HG03571 (cell line): ENCODE measurements at regions not wholly inside any gene's neighbourhood (a gene's known extent, or its start where the extent isn't known, plus 50 kb on each side); places are given as distances from the start of the nearest gene placed in this dataset.

Experiments used
- ATAC-seq: cut with Tn5 transposase; IDR thresholded peaks from one replicate; pipeline ENCODE4 v1.9.1; 2021; ENCODE audit not compliant: unreplicated experiment

DNA sequence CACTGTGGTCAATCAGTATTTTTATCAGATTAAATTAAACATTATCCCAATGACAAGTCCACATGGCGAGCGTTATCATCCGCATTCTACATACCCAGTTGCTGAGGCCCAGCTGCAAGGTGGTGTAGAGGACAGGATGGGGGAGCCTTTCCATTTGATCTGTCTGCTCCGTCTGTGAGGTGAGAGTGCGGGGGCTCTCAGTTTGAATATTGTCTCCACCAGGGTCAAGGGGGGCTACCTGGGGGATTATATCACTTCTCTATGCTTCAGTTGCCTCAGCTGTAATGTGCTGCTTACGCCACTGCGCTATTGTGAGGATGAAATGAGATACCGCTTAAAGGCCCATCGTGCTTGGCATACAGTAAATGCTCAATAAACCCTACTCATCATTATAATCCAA is 1106.0 kb downstream of the BCL11B start:
- no peak for ATAC-seq

DNA sequence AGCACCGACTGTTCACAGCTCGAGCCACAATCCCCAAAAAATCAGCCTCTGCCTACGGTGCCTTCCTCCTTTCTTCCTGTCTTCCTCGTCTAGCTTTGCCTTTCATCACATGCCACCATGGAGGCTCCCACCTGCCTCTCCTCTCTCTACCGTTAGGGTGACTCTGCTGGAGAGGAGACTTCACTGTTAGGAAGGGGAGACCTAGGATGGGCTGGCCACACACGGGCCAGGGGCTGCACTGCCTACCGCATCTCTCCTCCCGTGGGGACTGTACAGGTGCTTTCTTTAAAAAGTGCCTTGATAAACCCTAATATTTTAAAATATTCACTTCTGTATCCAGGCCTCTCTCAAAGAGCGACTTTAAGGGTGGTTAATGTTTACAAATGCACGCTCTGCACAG is 1104.7 kb downstream of the BCL11B start:
- no peak for ATAC-seq

DNA sequence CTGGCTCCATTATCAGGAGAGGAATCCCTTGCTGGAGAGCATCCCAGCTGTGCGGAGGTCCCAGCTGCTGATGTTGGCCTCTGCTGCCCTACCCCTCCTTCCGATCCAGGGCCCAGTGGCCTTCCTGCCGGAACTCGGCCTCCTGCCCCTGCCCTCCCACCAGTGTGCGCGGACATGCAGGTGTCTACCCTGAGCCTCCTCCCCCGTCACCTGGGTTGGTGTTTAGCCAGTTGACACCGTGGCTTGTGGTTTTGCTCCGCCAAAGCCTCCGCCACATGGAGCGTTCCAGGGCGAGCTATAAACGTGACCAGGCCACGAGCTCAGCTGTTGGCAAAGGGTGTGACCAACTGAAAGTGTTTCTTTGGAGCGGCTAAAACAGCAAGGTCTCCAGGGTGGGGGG is 1104.3 kb downstream of the BCL11B start:
- no peak for ATAC-seq

DNA sequence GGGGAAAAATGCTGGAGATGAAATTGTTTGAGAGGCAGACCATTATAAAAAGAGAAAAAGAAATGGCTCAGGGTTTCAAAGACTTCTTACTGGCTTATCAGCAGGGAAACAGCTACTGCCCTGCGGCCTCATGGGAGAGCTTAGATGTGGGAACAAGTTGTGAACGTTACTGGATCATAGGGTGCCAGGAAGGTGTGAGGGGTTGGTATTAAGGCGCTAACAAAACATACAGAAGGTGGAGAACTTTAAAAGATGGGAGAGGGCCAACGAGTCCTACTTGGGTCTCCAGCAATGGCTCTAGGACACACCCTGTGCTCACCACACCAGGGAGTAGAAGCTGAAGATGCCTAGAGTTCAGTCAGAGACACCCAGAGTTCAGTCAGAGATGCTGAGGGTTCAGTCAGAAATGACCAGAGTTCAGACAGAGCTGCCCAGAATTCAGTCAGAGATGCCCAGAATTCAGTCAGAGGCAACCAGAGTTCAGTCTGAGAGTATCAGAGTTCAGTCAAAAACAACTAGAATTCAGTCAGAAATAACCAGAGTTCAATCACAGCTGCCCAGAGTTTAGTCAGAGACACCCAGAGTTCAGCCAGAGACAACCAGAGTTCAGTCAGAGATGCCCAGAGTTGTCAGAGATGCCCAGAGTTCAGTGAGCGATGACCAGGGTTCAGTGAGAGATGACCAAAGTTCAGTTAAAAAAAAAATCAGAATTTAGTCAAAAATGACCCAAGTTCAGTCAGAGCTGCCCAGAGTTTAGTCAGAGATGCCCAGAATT is 1103.6 kb downstream of the BCL11B start:
- no peak for ATAC-seq

DNA sequence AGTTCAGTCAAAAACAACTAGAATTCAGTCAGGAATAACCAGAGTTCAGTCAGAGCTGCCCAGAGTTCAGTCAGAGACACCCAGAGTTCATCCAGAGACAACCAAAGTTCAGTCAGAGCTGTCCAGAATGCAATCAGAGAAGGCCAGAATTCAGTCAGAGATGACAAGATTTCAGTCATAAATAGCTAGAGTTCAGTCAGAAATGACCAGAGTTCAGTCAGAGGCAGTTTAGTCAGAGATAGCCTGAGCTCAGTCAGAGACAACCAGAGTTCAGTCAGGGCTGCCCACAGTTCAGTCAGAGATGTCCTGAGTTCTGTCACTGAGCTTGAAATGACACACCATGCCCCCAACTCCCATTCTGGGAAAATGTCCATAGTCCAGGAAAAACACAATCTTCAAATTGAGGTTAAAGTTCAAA is 1102.8 kb downstream of the BCL11B start:
- ATAC-seq: no peak

DNA sequence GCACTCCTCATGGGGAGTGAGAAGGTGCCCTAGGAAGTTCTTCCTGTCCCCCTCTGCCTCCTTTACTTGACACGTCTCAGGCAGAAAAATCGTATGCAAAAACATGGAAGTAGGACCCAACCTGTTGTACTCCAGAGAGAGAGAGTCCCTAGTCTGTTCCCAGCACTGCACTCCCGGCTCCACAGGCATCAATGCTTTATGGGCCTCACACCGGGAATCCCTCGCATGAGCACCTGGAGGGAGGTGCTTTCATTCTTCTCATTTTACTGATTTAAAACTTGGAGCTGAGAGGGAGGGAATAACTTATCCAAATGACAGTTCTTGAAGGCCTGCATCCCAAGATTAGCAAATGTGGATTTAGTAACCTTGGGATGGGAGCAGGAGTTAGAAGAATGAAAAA is 1101.4 kb downstream of the BCL11B start:
- no peak for ATAC-seq

DNA sequence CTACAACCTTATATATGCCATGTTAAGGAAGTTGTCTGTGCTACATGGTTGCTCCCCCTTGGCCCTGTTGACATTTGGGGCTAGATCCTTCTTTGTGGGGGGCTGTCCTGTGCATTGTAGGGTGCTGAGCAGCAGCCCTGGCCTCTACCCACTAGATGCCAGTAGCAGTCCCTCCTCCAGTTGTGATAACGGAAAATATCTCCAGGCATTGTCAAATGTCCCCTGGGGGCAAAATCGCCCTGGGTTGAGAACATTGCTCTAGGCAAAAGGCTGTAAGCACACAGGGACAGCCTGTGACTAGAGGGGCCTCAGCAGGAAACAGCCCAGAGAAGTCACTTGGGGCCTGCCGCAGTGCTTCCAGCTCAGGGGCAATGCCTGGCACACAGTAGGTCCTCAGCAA is 1100.3 kb downstream of the BCL11B start:
- no peak for ATAC-seq

DNA sequence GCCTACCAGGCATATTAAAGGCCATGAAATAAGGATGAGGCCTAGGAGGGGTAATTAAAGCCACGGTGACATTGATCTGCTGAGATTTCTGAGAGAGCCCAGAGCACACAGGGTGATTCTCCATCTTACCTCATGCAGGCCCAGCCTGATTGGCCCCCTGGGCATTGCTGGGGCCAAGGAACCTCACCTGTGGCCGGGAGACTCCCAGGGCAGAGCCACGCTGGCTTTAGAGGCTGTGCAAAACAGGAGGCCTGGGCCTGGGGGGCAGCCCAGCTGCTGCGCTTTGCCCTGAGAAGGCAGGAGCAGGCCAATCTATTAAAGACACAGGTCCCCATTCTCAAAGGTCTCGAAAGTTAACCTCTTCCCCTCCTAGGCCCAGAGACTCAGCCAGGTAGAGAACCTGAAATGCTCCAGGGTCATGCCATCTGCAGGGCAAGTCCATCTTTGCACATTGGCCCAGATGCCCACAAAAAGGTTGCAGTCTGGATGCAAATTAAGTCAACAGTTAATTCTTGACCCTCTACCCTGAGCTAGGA is 1099.7 kb downstream of the BCL11B start:
- ATAC-seq: no peak

DNA sequence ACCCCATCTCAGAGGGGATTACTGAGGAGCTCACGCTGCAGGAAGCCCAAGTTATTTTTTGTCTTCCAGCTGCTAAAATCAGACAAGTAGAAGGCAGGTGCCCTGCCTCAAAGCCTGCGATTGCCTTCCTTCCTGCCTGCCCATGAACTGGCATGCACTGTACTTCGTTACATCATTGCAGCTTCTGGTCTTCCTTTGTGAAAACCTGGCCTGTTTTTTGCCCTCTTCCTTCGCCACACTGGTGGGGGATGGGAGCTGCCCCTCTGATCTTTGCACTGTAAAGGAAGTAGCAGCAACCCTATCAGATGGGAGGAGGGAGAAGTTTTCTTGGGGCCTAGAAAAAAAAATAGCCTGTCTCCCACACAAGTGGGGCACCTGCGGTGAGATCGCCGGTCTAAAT is 1098.7 kb downstream of the BCL11B start:
- no peak for ATAC-seq

DNA sequence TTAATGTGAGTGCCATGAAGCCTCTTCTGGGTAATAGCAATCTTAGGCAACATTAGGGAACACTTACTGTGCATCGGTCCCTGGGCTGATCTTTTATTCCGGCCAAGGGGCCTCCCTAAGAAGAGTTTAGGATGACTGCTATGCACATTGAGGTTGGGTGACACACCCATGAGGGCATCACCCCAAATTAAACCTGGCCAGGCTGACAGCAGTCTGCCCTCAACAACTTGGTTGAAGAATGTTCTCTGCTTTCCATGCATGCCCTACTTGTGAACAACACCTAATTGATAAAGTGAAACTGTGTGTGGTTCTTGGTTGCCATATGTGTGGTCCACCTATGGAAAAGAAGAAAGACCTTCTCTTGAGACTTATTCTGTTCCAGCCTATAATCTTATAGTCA is 1098.0 kb downstream of the BCL11B start:
- ATAC-seq: no peak

DNA sequence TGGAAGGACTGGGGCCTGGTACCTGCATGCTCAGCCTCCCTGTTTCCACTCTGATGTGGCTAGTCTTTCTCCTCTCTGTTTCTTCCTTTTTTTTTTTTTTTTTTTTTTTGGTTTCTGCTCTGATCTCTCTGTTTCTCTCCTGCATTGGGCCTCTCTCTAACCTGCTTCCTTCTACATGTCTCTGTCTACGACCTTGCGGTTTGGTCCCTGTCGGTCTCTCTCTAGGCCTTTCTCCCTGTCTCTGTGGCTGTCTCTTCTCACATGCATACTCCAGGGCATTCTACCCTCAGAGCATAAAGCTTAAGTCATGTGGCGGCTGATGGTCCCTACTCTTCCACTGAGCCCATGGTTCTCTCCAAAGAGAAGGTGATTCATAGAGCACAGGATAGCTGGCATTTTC is 1096.6 kb downstream of the BCL11B start:
- ATAC-seq: no peak

DNA sequence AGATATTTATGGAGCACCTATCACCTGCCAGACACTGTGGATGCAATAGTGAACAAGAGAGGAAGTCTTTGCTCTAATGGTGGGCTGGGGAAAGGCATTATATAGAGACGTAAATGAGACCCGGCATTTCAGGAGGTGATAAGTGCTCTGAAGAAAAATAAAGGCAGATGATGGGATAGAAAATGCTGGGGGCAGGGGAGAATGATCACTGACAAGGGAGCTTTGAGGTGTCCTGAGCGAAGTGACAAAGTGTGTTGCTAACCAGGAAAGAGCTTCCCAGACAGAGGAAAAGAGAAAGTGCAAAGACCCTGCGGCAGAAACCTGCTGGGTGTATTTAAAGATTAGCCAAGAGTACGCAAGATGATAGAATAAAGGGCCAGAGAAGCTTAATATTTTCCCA is 1096.1 kb downstream of the BCL11B start:
- no peak for ATAC-seq

DNA sequence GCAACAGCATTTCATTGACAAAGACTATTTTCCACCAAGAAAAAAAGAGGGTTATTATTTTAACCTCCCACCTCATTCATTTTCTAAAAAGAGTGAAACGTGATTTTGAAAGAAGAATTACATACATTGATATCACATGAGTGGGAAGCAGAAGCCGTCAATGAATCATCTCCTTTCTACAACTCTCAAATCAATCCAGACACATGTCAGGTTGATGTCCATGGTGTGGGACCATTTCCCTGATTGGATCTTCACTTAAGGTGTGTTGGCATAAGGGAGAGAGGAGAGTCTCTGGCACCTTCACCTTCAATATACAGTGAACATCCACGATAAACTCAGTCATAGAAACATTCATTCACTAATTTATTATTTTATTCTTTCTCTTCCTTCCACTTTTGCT is 1095.1 kb downstream of the BCL11B start:
- ATAC-seq: no peak

DNA sequence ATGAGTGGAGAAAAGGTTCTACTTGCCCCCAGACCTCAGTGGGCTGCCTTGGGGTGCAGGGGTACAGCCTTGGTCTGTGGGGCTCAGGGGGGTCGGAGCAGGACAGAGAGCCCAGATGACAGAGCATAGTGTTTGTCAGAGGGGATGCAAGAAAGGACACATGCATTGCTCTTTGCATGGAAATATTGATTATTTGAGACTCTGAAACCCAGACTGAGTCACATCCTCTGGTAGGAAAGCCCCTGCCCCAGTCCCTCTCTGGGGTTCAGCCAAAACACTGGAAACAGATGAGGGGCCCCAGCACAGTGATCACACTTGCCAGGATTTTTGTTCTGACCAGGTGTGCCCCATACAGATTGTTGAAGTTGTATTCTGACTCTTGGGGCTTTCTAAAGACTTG is 1094.4 kb downstream of the BCL11B start:
- ATAC-seq: no peak

DNA sequence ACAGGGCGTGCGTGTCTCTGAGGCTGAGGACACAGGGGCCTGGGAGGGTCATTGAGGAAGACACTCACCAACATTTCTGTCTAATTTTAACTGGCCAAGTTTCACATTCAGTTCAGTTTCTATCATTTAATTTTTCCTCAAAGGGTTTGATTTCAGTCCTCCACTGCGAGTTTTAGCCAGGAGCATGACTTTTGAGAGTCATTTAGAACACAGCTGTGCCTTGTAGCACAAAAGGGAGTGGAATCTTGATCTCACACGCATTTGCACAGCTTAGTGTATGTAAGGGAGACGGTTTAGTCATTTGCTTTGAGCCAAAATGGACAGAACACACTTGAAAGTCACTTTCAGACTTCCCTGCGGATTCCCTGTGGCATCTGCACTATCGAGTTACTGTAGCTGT is 1090.8 kb downstream of the BCL11B start:
- ATAC-seq: no peak

DNA sequence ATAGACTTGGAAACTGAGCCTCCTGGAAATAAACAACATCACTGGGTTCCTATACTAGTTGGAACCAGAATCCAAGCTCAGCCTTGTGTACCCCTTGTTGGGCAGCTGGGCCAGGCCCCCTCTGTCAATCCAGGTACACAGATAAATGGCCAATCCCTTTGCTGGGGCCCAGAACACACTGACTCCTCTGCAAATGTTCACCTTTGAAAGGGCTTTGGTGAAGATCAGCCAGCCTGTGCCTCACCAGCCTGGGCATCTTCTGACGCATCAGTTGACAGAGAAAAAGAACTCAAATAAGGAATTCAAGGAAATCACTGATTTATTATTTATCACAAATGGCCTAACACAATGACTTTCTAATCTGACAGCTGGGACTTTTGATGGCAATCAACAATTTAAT is 1090.2 kb downstream of the BCL11B start:
- no peak for ATAC-seq

DNA sequence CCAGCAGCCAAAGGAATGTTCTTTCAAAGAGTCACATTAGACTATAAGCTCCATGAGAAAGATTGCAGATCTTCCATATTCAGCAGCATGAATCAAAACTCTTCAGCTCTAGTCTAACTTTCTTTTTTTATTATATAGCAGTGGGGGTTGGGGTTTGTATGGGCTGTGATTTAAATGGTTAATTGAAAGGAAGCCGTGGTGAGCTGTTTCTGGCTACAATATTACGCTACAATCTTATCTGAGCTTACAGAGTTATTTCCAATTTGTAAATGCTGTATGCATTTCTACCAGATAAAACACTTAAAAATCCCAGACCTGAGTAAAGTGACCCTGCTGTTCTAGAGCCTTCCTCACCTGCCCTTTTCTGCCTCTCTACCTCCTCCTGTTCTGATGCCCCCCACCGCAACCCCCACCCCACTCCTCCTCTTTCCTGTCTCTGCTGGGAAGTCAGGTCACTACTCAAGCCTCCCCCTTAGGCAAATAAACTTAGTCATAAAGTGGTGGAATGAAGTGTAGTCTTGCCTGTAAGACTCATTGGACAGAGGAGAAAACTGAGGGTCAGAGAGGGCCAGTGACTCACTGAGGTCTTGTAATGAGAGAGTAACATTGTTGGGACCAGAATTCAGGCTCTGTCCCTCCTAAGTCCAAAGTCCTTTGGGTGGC is 1089.5 kb downstream of the BCL11B start:
- no peak for ATAC-seq

DNA sequence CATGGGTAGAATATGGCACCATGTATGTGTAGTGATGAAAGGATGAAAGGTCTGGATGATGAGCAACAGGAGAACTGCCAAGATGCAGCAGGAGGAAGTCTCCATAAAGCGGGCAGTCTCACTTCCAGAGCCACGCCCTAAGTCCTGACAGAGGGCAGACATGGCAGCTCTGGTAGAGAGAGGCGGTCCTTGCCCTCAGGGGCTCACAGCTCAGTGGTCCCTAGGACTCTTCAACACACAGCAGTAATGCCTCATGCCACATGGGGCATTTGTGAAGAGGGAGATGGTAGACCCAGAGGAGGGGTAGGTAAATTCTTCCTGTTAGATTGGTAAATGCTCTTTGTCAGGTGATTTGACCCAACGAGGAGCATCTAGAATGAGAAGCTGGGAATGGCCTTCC is 1088.4 kb downstream of the BCL11B start:
- ATAC-seq: no peak

DNA sequence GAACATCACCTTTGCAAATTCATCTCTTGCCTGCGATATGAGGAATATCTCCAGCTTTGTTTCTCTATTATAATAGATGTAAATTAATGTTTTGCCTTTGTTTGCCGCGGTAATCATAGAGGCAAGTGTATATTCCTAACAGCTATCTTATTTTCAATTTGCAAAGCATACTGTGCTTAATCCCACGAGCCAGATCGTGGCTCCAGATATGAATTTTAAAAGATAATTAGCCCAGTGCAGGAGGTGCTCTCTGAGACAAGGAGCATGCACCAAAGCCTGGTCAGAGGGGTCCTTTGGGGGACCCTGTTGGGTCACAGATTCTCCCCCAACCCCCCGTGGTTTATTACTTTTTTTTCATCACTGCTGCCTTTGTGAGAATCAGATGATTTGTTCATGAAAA is 1087.5 kb downstream of the BCL11B start:
- ATAC-seq: no peak

DNA sequence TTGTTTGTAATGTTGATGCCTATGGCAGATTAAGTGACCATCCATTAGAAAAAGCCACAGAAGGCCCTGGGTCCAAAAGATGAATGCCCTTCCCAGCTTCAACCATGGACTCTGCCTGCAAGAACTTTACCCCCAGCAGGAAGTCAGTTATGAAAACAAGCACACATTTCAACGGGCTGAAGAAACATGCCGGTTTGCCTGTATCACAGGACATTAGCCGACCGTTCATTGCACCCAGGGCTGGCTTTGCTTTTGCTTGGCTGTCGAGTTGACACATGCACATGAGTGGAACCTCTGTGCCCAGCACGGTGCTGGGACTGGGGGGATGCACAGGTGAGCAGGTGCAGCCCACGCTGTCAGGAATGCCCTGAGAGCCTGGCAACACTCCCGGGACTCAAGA is 1087.0 kb downstream of the BCL11B start:
- ATAC-seq: no peak

DNA sequence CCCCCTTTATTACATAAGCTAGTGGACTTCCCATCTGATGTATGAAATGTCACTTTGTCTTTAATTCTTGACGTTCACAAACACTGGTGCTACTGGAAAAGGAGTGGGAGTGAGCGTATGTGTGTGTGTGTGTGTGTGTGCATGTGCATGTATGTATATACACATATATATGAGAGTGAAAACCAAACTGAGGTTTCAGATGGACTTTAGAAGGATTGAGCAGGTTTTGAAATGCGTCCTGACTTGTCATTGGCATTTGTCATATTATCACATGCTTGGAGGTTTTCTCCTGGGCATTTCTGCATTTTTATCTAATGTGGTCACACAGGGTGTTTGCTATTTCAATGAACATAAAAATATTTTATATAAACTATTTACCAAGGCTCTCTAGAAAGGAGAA is 1085.9 kb downstream of the BCL11B start:
- no peak for ATAC-seq

DNA sequence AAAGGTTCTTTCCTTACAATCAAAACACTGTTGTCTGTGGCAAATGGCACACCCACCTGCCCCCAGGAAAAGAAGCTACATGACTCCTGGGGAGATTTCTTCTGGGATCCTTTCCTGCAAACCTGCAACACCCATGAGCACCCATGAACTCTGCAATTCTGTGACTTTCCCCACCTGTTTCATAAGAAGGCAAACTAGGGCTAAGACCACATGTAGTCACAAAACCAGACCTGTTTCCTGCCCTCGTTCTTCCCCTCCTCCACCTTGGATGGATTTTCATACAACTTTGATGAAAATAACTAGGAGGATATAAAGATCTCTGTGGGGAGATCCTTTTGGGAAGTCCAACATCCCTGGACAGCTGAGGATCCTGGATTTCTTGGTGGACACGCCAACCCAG is 1084.7 kb downstream of the BCL11B start:
- ATAC-seq: no peak

DNA sequence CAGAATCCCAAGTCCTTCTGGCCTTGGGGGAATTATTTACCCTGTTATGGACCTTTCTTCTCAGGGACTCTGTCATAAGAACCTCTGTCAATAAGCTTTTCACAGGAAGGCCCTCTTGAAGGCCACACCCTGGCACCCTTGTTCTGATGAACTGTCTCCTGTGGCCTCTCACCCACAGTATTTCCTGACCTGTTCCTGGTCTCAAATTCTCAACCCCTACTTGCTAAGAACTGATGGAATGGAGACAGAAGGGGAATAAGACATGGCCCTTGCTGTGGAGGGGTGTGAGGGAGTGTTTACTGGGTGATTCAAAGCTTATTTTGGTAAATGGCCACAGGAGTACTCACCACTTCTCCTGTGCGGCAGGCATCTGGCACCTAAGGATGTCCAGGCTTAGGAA is 1082.9 kb downstream of the BCL11B start:
- ATAC-seq: no peak
